GM23248 (cell line): ENCODE measurements at regions not wholly inside any gene's neighbourhood (a gene's known extent, or its start where the extent isn't known, plus 50 kb on each side); places are given as distances from the start of the nearest gene placed in this dataset.

Experiments used
- EZH2 ChIP-seq: fragments of 200-600 bp; sonication (generic); IDR thresholded peaks from 2 replicates; pipeline ENCODE4 v1.6.1; 2018; ENCODE audit warnings: antibody characterized with exemption, mild to moderate bottlenecking; ENCODE audit not compliant: insufficient read depth, poor library complexity, severe bottlenecking
- EZH2phosphoT487 ChIP-seq: fragments of 200-600 bp; sonication (generic); IDR thresholded peaks from 2 replicates; pipeline ENCODE4 v1.6.1; 2018; ENCODE audit warnings: antibody characterized with exemption, moderate library complexity, mild to moderate bottlenecking, low read depth; ENCODE audit not compliant: insufficient read depth

- no peak for TF ChIP-seq EZH2
- TF ChIP-seq EZH2phosphoT487: no peak
These were observed 109.5 kb upstream of the SDK1 start for GRCh38 chr7:3191548-3191947.
